Esophagus muscularis mucosa (tissue), 4 donors: ENCODE measurements at regions not wholly inside any gene's neighbourhood (a gene's known extent, or its start where the extent isn't known, plus 50 kb on each side); places are given as distances from the start of the nearest gene placed in this dataset.

ENCODE experiments used
- DNase-seq: peaks from one replicate; pipeline ENCODE4 v3.0.0-alpha.2; 2017; ENCODE audit errors: extremely low spot score
- H3K27ac ChIP-seq, 4 donors: fragments of 200-600 bp; sonication (generic); replicated peaks in 1 of 4; 1 replicate in 3 of 4; 2 replicates in 1 of 4; pipeline ENCODE4 v1.5.1; 2016 to 2019; ENCODE audit warnings: mild to moderate bottlenecking in 1 of 4
- H3K27me3 ChIP-seq, 4 donors: fragments of 200-600 bp; sonication (generic); one replicate each; pipeline versions ENCODE4 v1.5.1 to v1.6.0; 2016 to 2019
- H3K36me3 ChIP-seq, 4 donors: fragments of 200-600 bp; sonication (generic); one replicate each; pipeline ENCODE4 v1.5.1; 2016 to 2019
- H3K4me1 ChIP-seq, 4 donors: fragments of 200-600 bp; sonication (generic); one replicate each; pipeline ENCODE4 v1.5.1; 2016 to 2019
- H3K4me3 ChIP-seq, 4 donors: fragments of 200-600 bp; sonication (generic); 1 replicate in 2 of 4; 2 replicates in 2 of 4; pipeline ENCODE4 v1.5.1; 2016 to 2019; ENCODE audit warnings: mild to moderate bottlenecking in 4 of 4, moderate library complexity in 1 of 4
- H3K9me3 ChIP-seq, 4 donors: fragments of 200-600 bp; sonication (generic); 1 replicate in 3 of 4; 2 replicates in 1 of 4; pipeline ENCODE4 v1.5.1; 2016 to 2019
- CTCF ChIP-seq, 3 experiments: fragments of 200-600 bp in 2 of 3; fragments of 450-650 bp in 1 of 3; sonication (generic) in 2 of 3; IDR thresholded peaks; one replicate each; pipeline ENCODE4 v1.5.1; 2017 to 2019; ENCODE audit warnings: antibody characterized with exemption in 3 of 3, mild to moderate bottlenecking in 2 of 3, moderate library complexity in 1 of 3
- EP300 ChIP-seq: sonication (generic); formaldehyde crosslinking; IDR thresholded peaks from one replicate; pipeline ENCODE4 v1.6.1; 2017; ENCODE audit warnings: antibody characterized with exemption
- POLR2A ChIP-seq: fragments of 450-650 bp; IDR thresholded peaks from one replicate; pipeline ENCODE4 v1.6.1; 2017; ENCODE audit warnings: antibody characterized with exemption, moderate library complexity, mild to moderate bottlenecking, low read depth
- POLR2AphosphoS5 ChIP-seq, 2 donors: sonication (generic); formaldehyde crosslinking; IDR thresholded peaks; one replicate each; pipeline ENCODE4 v1.6.1; 2017; ENCODE audit warnings: antibody characterized with exemption in 2 of 2
- WGBS: methylation state at CpG from one replicate; pipeline ENCODE4 v1.1.5; 2018; 5-methylcytosine and 5-hydroxymethylcytosine counted together
- intact Hi-C: fragments of 100-400 bp; cut with DNase I; formaldehyde crosslinking; loops from one replicate; pipeline ENCODE4 v1.15.1; 2023

GRCh38 chr1:194184425-194184824 lies 998.0 kb upstream of the B3GALT2 start:
- H3K27me3 ChIP-seq = no peaks in the 10 kb centered on the region
- H3K27ac ChIP-seq = no peak overlapping the region
- no peaks in the 10 kb centered on the region for H3K9me3 ChIP-seq
- no peaks in the 10 kb centered on the region for H3K36me3 ChIP-seq
- H3K4me3 ChIP-seq = no peak overlapping the region
- H3K4me1 ChIP-seq = no peaks in the 10 kb centered on the region
- intact Hi-C loops = no loop called here
- no peak for DNase-seq
- TF ChIP-seq EP300 (no peak), POLR2A (no peak), POLR2AphosphoS5 (IDR thresholded peaks at IDR 0.05) (no peak), CTCF (IDR thresholded peaks at IDR 0.05) (no peak)

- Histone ChIP-seq H3K4me3 (no peak overlapping the region), H3K27me3 (no peaks in the 10 kb centered on the region), H3K9me3 (no peaks in the 10 kb centered on the region), H3K4me1 (no peaks in the 10 kb centered on the region), H3K36me3 (no peaks in the 10 kb centered on the region), H3K27ac (no peak overlapping the region)
- WGBS = 96% methylated on average over 5 of the region's 5 CpGs
- TF ChIP-seq POLR2AphosphoS5 (IDR thresholded peaks at IDR 0.05) (no peak), POLR2A (no peak), CTCF (IDR thresholded peaks at IDR 0.05) (no peak)
- intact Hi-C loops = no loop called here
- DNase-seq = no peak
Observed at GRCh38 chr1:194181845-194182244, 995.4 kb upstream of the B3GALT2 start.

- no peak for DNase-seq
- Histone ChIP-seq H3K27me3 (no peaks in the 10 kb centered on the region), H3K4me3 (no peak overlapping the region), H3K9me3 (no peaks in the 10 kb centered on the region), H3K4me1 (no peaks in the 10 kb centered on the region), H3K36me3 (no peaks in the 10 kb centered on the region), H3K27ac (no peak overlapping the region)
- WGBS = 83% methylated on average over 2 of the region's 2 CpGs
- intact Hi-C loops = no loop called here
- TF ChIP-seq POLR2AphosphoS5 (IDR thresholded peaks at IDR 0.05) (no peak), POLR2A (no peak), CTCF (IDR thresholded peaks at IDR 0.05) (no peak), EP300 (no peak)
Observed at GRCh38 chr1:194176212-194176611, 989.8 kb upstream of the B3GALT2 start.

- 89% methylated on average over 1 of the region's 1 CpG for WGBS
- no peak for DNase-seq
- no peaks in the 10 kb centered on the region for H3K27me3 ChIP-seq
- no peaks in the 10 kb centered on the region for H3K9me3 ChIP-seq
- no peak overlapping the region for H3K4me3 ChIP-seq
- TF ChIP-seq CTCF (IDR thresholded peaks at IDR 0.05) = no peak
- H3K27ac ChIP-seq = no peak overlapping the region
- H3K4me1 ChIP-seq = no peaks in the 10 kb centered on the region
- intact Hi-C loops = no loop called here
- no peaks in the 10 kb centered on the region for H3K36me3 ChIP-seq
Observed at GRCh38 chr1:194175251-194175650, 988.8 kb upstream of the B3GALT2 start.

GRCh38 chr1:194174528-194174927 lies 988.1 kb upstream of the B3GALT2 start:
- intact Hi-C loops = no loop called here
- Histone ChIP-seq H3K27me3 (no peaks in the 10 kb centered on the region), H3K27ac (no peak overlapping the region), H3K4me1 (no peaks in the 10 kb centered on the region), H3K4me3 (no peak overlapping the region), H3K9me3 (no peaks in the 10 kb centered on the region), H3K36me3 (no peaks in the 10 kb centered on the region)
- DNase-seq = no peak
- no peak for TF ChIP-seq POLR2AphosphoS5 (IDR thresholded peaks at IDR 0.05)
